SK-N-SH treated with all-trans-retinoic acid at 6 μM for 48 hours (cell line): ENCODE measurements at regions not wholly inside any gene's neighbourhood (a gene's known extent, or its start where the extent isn't known, plus 50 kb on each side); places are given as distances from the start of the nearest gene placed in this dataset.

Source experiments
- ATAC-seq: fragments of 200-7000 bp; cut with Tn5 transposase; 3 replicates; pipeline ENCODE4 v1.9.1; 2020; ENCODE audit warnings: mild to moderate bottlenecking, moderate library complexity
- ARNTL ChIP-seq: fragments of 450-650 bp; formaldehyde crosslinking; IDR thresholded peaks from 2 replicates; pipeline ENCODE4 v1.5.0; 2020; ENCODE audit warnings: low read depth, mild to moderate bottlenecking, moderate library complexity, borderline replicate concordance
- BACH2 ChIP-seq: fragments of 250-450 bp; sonication (Bioruptor Pico); IDR thresholded peaks from 2 replicates; pipeline ENCODE4 v1.9.0; 2021; ENCODE audit warnings: mild to moderate bottlenecking, borderline replicate concordance
- CSDC2 ChIP-seq: fragments of 250-450 bp; sonication (Bioruptor Pico); IDR thresholded peaks from 2 replicates; pipeline ENCODE4 v1.5.0; 2020; ENCODE audit warnings: mild to moderate bottlenecking, moderate library complexity
- ESRRG ChIP-seq: fragments of 250-450 bp; sonication (Bioruptor Pico); IDR thresholded peaks from 2 replicates; pipeline ENCODE4 v1.6.1; 2021; ENCODE audit warnings: mild to moderate bottlenecking
- GLIS3 ChIP-seq: fragments of 250-450 bp; sonication (Bioruptor Pico); IDR thresholded peaks from 2 replicates; pipeline ENCODE4 v1.5.0; 2020; ENCODE audit warnings: mild to moderate bottlenecking, moderate library complexity
- ISL1 ChIP-seq: fragments of 250-450 bp; sonication (Bioruptor Pico); IDR thresholded peaks from 2 replicates; pipeline ENCODE4 v2.1.2; 2022; ENCODE audit warnings: mild to moderate bottlenecking, moderate library complexity
- OSR1 ChIP-seq: fragments of 250-450 bp; sonication (Bioruptor Pico); IDR thresholded peaks from 2 replicates; pipeline ENCODE4 v1.8.0; 2022; ENCODE audit warnings: moderate library complexity, mild to moderate bottlenecking, inconsistent platforms
- PATZ1 ChIP-seq: fragments of 250-450 bp; sonication (Bioruptor Pico); IDR thresholded peaks from 2 replicates; pipeline ENCODE4 v1.8.0; 2020; ENCODE audit warnings: mild to moderate bottlenecking, moderate library complexity, borderline replicate concordance
- POU6F1 ChIP-seq: fragments of 250-450 bp; sonication (Bioruptor Pico); IDR thresholded peaks from 2 replicates; pipeline ENCODE4 v1.8.0; 2021; ENCODE audit warnings: low read depth, mild to moderate bottlenecking, moderate library complexity, borderline replicate concordance
- PPARA ChIP-seq: fragments of 250-450 bp; sonication (Bioruptor Pico); IDR thresholded peaks from 2 replicates; pipeline ENCODE4 v1.5.0; 2020; ENCODE audit warnings: mild to moderate bottlenecking, borderline replicate concordance
- RARB ChIP-seq: fragments of 250-450 bp; sonication (Bioruptor Pico); IDR thresholded peaks from 2 replicates; pipeline ENCODE4 v1.8.0; 2021; ENCODE audit warnings: mild to moderate bottlenecking, moderate library complexity
- SNAI2 ChIP-seq: fragments of 250-450 bp; sonication (Bioruptor Pico); IDR thresholded peaks from 2 replicates; pipeline ENCODE4 v1.5.0; 2020; ENCODE audit warnings: mild to moderate bottlenecking, moderate library complexity
- TCF4 ChIP-seq: fragments of 250-450 bp; sonication (Bioruptor Pico); IDR thresholded peaks from 2 replicates; pipeline ENCODE4 v1.8.0; 2021; ENCODE audit warnings: mild to moderate bottlenecking, moderate library complexity, borderline replicate concordance
- TOX ChIP-seq: fragments of 250-450 bp; sonication (Bioruptor Pico); IDR thresholded peaks from 2 replicates; pipeline ENCODE4 v1.8.0; 2021; ENCODE audit warnings: mild to moderate bottlenecking, moderate library complexity, borderline replicate concordance
- TSHZ2 ChIP-seq: fragments of 250-450 bp; sonication (Bioruptor Pico); IDR thresholded peaks from 2 replicates; pipeline ENCODE4 v1.5.0; 2020; ENCODE audit warnings: mild to moderate bottlenecking, moderate library complexity
- ZC3H10 ChIP-seq: fragments of 250-450 bp; sonication (Bioruptor Pico); IDR thresholded peaks from 2 replicates; pipeline ENCODE4 v1.5.1; 2021; ENCODE audit warnings: mild to moderate bottlenecking, moderate library complexity
- ZFP3 ChIP-seq: fragments of 250-450 bp; sonication (Bioruptor Pico); IDR thresholded peaks from 2 replicates; pipeline ENCODE4 v1.5.0; 2020; ENCODE audit warnings: mild to moderate bottlenecking, moderate library complexity
- ZFP30 ChIP-seq: fragments of 450-650 bp; formaldehyde crosslinking; IDR thresholded peaks from 2 replicates; pipeline ENCODE4 v1.5.0; 2022; ENCODE audit warnings: mild to moderate bottlenecking, moderate library complexity
- ZNF565 ChIP-seq: fragments of 450-650 bp; formaldehyde crosslinking; conservative IDR thresholded peaks from 2 replicates; pipeline ENCODE4 v1.5.0; 2020; ENCODE audit warnings: low read depth, mild to moderate bottlenecking, moderate library complexity
- ZNF70 ChIP-seq: fragments of 450-650 bp; formaldehyde crosslinking; IDR thresholded peaks from 2 replicates; pipeline ENCODE4 v1.5.0; 2020; ENCODE audit warnings: mild to moderate bottlenecking, moderate library complexity
- ZNF8 ChIP-seq: fragments of 450-650 bp; formaldehyde crosslinking; IDR thresholded peaks from 2 replicates; pipeline ENCODE4 v1.5.0; 2020; ENCODE audit warnings: mild to moderate bottlenecking, moderate library complexity

GRCh38 chr6:147772724-147773123, 264.2 kb downstream of the SAMD5 start:
- TF ChIP-seq ESRRG (CRISPR knock-in tag) (no peak), ARNTL (CRISPR knock-in tag) (no peak), PATZ1 (CRISPR knock-in tag) (no peak), ZNF565 (no peak), POU6F1 (CRISPR knock-in tag) (no peak), ZNF8 (CRISPR knock-in tag) (no peak), ZFP3 (no peak), ISL1 (CRISPR knock-in tag) (no peak), BACH2 (CRISPR knock-in tag) (no peak), CSDC2 (no peak), PPARA (CRISPR knock-in tag) (no peak), RARB (CRISPR knock-in tag) (no peak), ZC3H10 (CRISPR knock-in tag) (no peak), TSHZ2 (CRISPR knock-in tag) (no peak), ZNF70 (CRISPR knock-in tag) (no peak), TOX (CRISPR knock-in tag) (no peak), OSR1 (CRISPR knock-in tag) (no peak), ZFP30 (CRISPR knock-in tag) (no peak)
- ATAC-seq: no peak

GRCh38 chr6:147774856-147775255, 266.4 kb downstream of the SAMD5 start:
- ATAC-seq: no peak
- TF ChIP-seq TSHZ2 (CRISPR knock-in tag) (no peak), TCF4 (CRISPR knock-in tag) (no peak), TOX (CRISPR knock-in tag) (no peak), ZC3H10 (CRISPR knock-in tag) (no peak), GLIS3 (CRISPR knock-in tag) (no peak), ZNF565 (no peak), SNAI2 (CRISPR knock-in tag) (no peak), ZFP30 (CRISPR knock-in tag) (no peak), ZFP3 (no peak), POU6F1 (CRISPR knock-in tag) (no peak), OSR1 (CRISPR knock-in tag) (no peak)
